HG03064 (cell line): ENCODE measurements at regions not wholly inside any gene's neighbourhood (a gene's known extent, or its start where the extent isn't known, plus 50 kb on each side); places are given as distances from the start of the nearest gene placed in this dataset.
"Not testable (repeated sequence)": the region's sequence is repeated elsewhere in the genome, so short reads cannot be mapped to it uniquely, and the experiment has no call there.

ENCODE experiments used
- ATAC-seq: cut with Tn5 transposase; IDR thresholded peaks from one replicate; pipeline ENCODE4 v1.9.1; 2021; ENCODE audit warnings: low read depth; ENCODE audit not compliant: unreplicated experiment

GRCh38 chr7:114802632-114803031, 119.3 kb upstream of the MDFIC start:
- no peak for ATAC-seq

GRCh38 chr7:114806590-114807162, 115.2 kb upstream of the MDFIC start:
- ATAC-seq, result no peak

- ATAC-seq, result no peak
These were observed 109.3 kb upstream of the MDFIC start for GRCh38 chr7:114812570-114812969.

- no peak for ATAC-seq
These were observed 108.3 kb upstream of the MDFIC start for GRCh38 chr7:114813624-114814023.

DNA sequence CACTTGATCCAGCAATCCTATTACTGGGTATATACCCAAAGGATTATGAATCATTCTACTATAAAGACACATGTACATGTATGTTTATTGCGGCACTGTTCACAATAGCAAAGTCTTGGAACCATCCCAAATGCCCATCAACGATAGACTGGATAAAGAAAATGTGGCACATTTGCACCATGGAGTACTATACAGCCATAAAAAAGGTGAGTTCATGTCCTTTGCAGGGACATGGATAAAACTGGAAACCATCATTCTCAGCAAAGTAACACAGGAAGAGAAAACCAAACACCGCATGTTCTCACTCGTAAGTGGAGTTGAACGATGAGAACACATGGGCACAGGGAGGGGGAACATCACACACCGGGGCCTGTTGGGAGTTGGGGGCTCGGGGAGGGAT, 104.9 kb upstream of the MDFIC start:
- not testable (repeated sequence) for ATAC-seq

- no peak for ATAC-seq
These were observed 103.4 kb upstream of the MDFIC start for GRCh38 chr7:114818501-114818900.

DNA sequence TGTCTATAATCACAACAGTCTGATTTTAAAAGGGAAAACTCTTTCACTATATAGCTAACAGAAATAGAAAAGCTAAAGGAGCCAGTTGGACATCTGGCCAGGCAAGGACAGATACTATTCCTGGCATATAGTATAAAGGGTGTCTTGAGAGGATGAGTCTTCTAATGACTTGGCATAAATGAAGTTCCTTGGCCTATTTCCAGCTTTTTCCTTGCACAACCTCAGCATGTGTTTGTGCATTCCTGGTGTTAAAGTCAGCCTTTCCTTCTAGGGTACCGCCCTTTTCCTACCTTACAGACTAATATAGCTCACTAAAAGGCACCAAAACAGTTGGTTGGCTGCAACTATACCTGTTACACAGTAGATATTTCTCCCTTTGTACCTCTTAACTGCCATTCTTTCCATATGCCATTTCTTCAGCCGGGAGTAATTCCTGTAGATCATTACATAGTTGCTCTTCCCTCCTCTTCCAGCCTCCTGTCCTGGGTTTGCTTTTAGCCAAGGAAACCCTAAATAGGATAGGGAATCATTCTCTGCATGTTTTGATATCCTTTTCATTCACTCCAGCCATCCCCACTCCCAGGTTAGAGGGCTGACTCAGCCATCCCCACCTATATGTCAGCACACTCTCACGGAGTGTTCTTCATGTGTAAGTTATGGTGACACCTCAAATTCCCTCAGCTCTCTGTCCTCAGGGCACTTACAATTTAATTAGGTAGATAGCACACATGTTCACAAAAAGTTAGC, 102.1 kb upstream of the MDFIC start:
- no peak for ATAC-seq

DNA sequence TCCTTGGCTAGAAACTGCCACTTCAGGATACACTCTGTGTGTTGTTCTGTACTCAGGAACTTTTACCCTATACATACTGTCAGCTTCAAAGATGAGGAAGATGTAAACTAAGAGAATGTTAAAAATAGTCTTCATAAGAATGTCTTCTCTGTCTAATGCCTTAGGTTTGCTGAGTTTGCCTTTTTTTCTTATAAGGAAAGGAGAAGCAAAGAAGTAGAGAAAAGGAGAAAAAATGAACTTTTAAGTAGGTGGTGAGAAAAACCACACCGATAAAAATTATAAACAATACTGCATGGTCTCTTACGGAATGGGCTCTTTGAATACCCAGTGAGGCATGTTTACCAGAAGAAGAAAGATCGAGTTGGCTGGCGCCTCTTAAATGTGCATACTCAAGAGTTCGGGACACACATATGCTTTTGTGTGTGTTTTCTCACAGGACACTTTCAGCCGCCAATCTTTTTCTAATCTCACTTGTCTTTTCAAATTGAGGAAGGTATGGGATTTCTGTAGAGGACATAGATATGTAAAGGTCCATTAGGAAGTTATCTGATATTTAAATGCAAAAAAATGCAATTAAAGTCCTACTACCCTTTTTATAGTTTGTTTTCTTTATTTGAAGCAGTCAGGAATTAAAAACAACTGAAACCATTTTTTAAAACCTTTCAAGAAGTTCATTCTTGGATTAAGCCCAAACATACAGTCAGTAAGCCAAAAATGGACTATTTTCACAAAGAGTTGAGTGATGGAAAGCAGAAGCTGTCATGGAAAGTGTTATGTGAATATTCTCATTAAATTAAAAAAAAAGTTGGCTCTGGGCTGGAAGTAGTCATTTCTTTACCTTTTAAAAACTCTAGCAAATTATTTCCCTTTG, 100.6 kb upstream of the MDFIC start:
- ATAC-seq, result no peak

DNA sequence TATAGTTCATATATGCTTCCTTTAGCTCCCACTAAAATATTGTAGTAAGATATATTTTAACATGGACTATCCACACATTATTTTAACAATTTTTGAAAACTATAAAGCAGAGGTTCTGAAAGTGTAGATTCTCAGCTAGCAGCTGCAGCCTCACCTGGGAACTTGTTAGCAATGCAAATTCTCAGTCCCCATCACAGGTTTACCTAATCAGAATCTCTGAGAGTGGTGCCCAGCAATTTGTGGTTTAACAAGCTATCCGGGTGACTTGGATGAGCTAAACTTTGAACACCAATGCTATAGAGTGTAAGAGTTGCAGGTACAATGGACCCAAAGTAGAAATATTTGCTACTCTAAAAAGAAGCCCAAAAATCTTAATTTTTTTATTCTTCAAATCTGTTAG, 99.8 kb upstream of the MDFIC start:
- no peak for ATAC-seq

DNA sequence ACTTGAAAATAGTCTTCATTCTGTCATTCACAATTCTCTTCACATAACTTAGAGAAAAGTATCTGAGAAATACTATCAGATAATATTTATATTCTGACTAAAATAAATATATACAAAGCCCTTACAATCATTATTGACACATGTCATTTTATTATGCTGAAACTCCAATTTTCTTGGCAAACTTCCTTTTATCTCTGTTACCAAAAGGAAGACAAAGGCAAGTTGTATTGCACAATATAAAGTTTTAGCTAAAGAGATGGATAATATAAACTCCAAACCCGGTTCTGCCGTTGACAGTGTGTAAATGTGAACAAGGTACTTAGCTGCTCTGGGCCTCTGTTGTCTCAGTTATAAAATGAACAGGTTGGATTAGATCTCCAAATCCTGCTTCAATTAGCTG, 99.0 kb upstream of the MDFIC start:
- no peak for ATAC-seq

DNA sequence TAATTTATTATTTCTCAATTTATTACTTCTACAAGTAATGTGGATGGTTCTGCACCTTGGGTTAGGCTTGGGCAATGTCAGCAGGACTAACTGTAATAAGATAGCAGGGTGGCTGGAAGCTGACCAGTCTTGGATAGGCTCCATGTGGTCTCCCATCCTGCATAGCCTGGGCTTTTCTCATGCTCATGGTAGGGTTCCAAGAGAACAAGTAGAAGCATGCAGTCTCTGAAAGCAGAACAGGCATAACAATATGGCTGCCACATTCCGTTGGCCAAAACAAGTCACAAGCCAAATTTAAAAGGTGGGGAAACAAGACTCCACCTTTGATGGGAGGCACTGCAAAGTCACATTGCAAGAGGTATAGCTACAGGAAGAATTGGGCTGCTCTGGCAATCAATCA, 98.6 kb upstream of the MDFIC start:
- no peak for ATAC-seq

DNA sequence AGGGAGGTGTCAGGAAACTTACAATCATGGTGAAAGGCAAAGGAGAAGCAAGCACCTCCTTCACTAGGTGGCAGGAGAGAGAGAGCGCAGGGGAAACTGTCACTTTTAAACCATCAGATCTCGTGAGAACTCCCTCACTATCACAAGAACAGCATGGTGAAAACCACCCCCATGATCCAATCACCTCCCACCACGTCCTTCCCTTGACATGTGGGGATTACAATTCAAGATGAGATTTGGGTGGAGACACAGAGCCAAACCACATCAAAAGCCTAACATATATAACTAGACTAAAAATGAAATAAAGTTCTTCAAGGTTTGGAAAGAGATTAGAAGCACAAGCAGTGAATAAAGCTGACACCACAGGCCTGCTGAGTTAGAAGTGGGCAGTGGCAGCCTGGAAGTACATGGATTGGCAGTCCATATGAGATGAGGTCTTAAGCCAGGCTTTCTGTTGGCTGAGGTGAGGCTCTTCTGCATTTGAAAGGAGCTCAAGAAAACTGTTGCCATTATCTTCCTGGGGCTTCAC, 96.4 kb upstream of the MDFIC start:
- ATAC-seq, result no peak

GRCh38 chr7:114830952-114831351, 90.9 kb upstream of the MDFIC start:
- ATAC-seq, result no peak

- peak; percentile 94 for ATAC-seq
These were observed 88.8 kb upstream of the MDFIC start for GRCh38 chr7:114832906-114833595.

GRCh38 chr7:114835303-114835702, 86.6 kb upstream of the MDFIC start:
- no peak for ATAC-seq

- ATAC-seq, result no peak
These were observed 86.0 kb upstream of the MDFIC start for GRCh38 chr7:114835861-114836260.

- no peak for ATAC-seq
These were observed 79.3 kb upstream of the MDFIC start for GRCh38 chr7:114842551-114843065.

DNA sequence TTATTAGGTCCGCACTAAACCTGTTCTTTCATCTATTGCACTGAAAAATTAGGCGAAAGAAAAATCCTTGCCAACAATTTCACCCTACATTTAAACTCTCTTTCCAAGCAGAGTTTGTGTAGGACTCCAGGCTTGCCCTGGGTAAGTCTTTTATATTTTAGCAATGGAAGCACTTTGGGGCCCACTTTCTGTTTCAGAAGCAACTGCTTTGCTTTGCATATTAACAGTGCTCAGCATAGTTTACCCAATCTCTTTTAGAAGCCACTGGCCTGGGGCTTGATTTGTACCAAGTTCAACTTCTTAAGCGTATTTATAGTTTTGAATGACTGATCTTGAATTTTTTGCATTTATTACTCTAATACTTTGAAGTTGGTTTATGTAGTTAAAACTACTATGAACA, 78.8 kb upstream of the MDFIC start:
- no peak for ATAC-seq

DNA sequence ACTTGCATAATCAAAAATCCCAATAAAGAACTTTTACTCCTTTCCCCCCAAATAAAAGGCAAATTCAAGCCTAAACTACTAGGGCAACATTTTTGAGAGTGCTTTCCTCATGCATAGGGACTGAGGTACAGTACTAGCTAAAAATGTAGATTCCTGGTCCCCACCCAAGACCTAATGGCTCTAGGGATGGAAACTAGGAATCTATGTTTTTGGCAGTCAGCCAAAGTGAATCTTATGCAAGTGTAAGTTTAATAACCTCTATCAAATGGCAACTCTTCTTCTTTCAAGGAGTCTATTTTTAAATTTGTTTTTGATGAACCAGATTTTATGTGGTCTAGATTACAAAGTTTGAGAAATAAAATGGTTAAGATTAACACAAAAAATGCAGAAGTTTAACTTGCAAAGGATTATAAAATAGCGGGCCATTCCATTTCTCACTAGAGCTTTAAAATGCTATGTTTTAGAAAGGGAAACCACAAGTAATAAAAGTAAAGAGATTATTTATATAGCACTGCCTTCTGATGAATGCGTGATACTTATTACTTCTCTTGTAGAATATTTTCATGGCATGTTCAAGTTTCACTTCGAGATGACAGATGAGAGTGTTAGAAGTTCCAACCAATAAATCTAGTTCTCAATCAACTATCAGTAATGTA, 70.4 kb upstream of the MDFIC start:
- no peak for ATAC-seq

- no peak for ATAC-seq
These were observed 69.6 kb upstream of the MDFIC start for GRCh38 chr7:114852293-114852692.
